ENCODE measurements at regions not wholly inside any gene's neighbourhood (a gene's known extent, or its start where the extent isn't known, plus 50 kb on each side); places are given as distances from the start of the nearest gene placed in this dataset.

DNA sequence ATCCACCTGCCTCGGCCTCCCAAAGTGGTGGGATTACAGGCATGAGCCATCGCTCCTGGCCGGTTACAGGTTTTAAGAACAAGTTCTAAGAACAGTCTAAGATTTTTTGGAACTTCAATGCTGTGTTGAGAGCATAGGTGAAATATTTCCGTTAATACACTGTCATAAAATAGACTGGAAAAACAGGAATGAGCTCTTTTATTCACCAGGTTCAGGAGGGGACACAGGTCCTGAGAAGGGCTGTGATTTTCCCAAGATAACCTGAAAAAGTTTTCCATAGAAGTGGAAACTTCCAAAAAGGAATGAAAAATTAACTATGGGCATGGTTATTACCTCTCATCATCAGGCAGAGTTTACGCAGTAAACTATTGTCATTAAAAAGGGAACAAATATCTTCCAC is 97.6 kb upstream of the TMEM178A start:
- H3K4me3 ChIP-seq = no peak overlapping the region
- DNase-seq (ENCODE audit: low spot score) = no peak
- no peaks in the 10 kb centered on the region for H3K27me3 ChIP-seq (replicated peaks; ENCODE audit: insufficient read depth)
- no peaks in the 10 kb centered on the region for H3K36me3 ChIP-seq
- H3K27ac ChIP-seq = peak overlapping the region in 1 of 2 donors; percentile 52
- WGBS = 37% methylated on average over 5 of the region's 5 CpGs
- H3K4me1 ChIP-seq (replicated peaks) = peaks cover 10% of the 10 kb centered on the region
- intact Hi-C loops (cut with DNase I) = no loop called here
- TF ChIP-seq CTCF (IDR thresholded peaks at IDR 0.05) = no peak
- no peak for TF ChIP-seq POLR2A (IDR thresholded peaks at IDR 0.05)
- TF ChIP-seq POLR2AphosphoS5 (IDR thresholded peaks at IDR 0.05) = peak; percentile 11
- no peaks in the 10 kb centered on the region for H3K9me3 ChIP-seq

- intact Hi-C loops (cut with DNase I) = no loop called here
- WGBS = 56% methylated on average over 3 of the region's 3 CpGs
- no peak for TF ChIP-seq CTCF (IDR thresholded peaks at IDR 0.05)
- TF ChIP-seq POLR2AphosphoS5 (IDR thresholded peaks at IDR 0.05) = no peak
- no peak for TF ChIP-seq POLR2A (IDR thresholded peaks at IDR 0.05)
- H3K27me3 ChIP-seq (replicated peaks; ENCODE audit: insufficient read depth) = no peaks in the 10 kb centered on the region
- no peak for DNase-seq (ENCODE audit: low spot score)
- H3K36me3 ChIP-seq = no peaks in the 10 kb centered on the region
- H3K4me3 ChIP-seq = no peak overlapping the region
- H3K4me1 ChIP-seq (replicated peaks) = peaks cover 10% of the 10 kb centered on the region
- H3K27ac ChIP-seq = peak overlapping the region in 1 of 2 donors; percentile 52
- no peaks in the 10 kb centered on the region for H3K9me3 ChIP-seq
These were observed 97.1 kb upstream of the TMEM178A start for GRCh38 chr2:39568561-39569006.

- TF ChIP-seq POLR2AphosphoS5 (IDR thresholded peaks at IDR 0.05) (no peak), CTCF (IDR thresholded peaks at IDR 0.05) (no peak), POLR2A (IDR thresholded peaks at IDR 0.05) (no peak)
- no peak for DNase-seq (ENCODE audit: low spot score)
- 88% methylated on average over 1 of the region's 1 CpG for WGBS
- Histone ChIP-seq H3K4me3 (no peak overlapping the region), H3K4me1 (replicated peaks) (peaks cover 10% of the 10 kb centered on the region), H3K9me3 (no peaks in the 10 kb centered on the region), H3K36me3 (no peaks in the 10 kb centered on the region), H3K27me3 (replicated peaks; ENCODE audit: insufficient read depth) (no peaks in the 10 kb centered on the region), H3K27ac (no peak overlapping the region)
- intact Hi-C loops (cut with DNase I) = no loop called here
These were observed 95.6 kb upstream of the TMEM178A start for GRCh38 chr2:39570130-39570555.

GRCh38 chr2:39570614-39571013 is 95.1 kb upstream of the TMEM178A start:
- no peak for DNase-seq (ENCODE audit: low spot score)
- intact Hi-C loops (cut with DNase I) = no loop called here
- Histone ChIP-seq H3K27me3 (replicated peaks; ENCODE audit: insufficient read depth) (no peaks in the 10 kb centered on the region), H3K4me1 (replicated peaks) (peaks cover 10% of the 10 kb centered on the region), H3K4me3 (no peak overlapping the region), H3K9me3 (no peaks in the 10 kb centered on the region), H3K27ac (no peak overlapping the region), H3K36me3 (no peaks in the 10 kb centered on the region)
- 64% methylated on average over 3 of the region's 3 CpGs for WGBS
- TF ChIP-seq POLR2A (IDR thresholded peaks at IDR 0.05) (no peak), POLR2AphosphoS5 (IDR thresholded peaks at IDR 0.05) (no peak), CTCF (IDR thresholded peaks at IDR 0.05) (no peak)

GRCh38 chr2:39571111-39571731 is 94.5 kb upstream of the TMEM178A start:
- 34% methylated on average over 6 of the region's 6 CpGs for WGBS
- Histone ChIP-seq H3K4me3 (no peak overlapping the region), H3K27ac (no peak overlapping the region), H3K9me3 (no peaks in the 10 kb centered on the region), H3K36me3 (no peaks in the 10 kb centered on the region), H3K27me3 (replicated peaks; ENCODE audit: insufficient read depth) (no peaks in the 10 kb centered on the region), H3K4me1 (replicated peaks) (peaks cover 10% of the 10 kb centered on the region)
- no peak for TF ChIP-seq POLR2A (IDR thresholded peaks at IDR 0.05)
- TF ChIP-seq CTCF (IDR thresholded peaks at IDR 0.05) = no peak
- no peak for TF ChIP-seq POLR2AphosphoS5 (IDR thresholded peaks at IDR 0.05)
- no peak for DNase-seq (ENCODE audit: low spot score)
- intact Hi-C loops (cut with DNase I) = no loop called here

Data from prostate gland (tissue), 2 donors.